ENCODE measurements at regions not wholly inside any gene's neighbourhood (a gene's known extent, or its start where the extent isn't known, plus 50 kb on each side); places are given as distances from the start of the nearest gene placed in this dataset.
A peak's percentile ranks its signal among the peaks of the same experiment; 100 is the strongest.
"Not testable (repeated sequence)": the region's sequence is repeated elsewhere in the genome, so short reads cannot be mapped to it uniquely, and the experiment has no call there.

- no peak for DNase-seq (ENCODE audit: low read depth in 2 of 2)
These were observed 108.7 kb downstream of the SUCLA2 start for GRCh38 chr13:47892374-47892773.

- no peak for DNase-seq (ENCODE audit: low read depth in 2 of 2)
These were observed 110.8 kb downstream of the SUCLA2 start for GRCh38 chr13:47890146-47890814.

DNA sequence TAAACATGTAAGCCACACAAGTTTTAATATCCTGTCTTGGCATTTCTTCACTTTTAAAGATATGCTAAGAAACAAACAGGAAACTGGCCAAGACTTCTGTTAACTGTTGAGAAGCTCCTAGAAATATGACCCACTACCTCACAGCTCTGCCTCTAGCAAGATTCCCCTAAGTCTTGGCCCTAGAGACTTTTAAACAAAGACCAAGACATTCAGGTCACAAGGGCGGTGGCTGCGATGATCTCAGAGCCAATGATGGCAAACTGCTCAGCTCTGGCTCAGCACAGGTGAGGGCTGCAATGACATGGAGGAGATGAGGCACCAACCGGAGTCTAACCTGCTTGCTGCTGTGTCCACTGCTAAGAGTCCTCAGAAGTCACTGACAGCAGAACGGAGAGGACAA, 114.8 kb downstream of the SUCLA2 start:
- DNase-seq (ENCODE audit: low read depth in 2 of 2), result no peak

DNA sequence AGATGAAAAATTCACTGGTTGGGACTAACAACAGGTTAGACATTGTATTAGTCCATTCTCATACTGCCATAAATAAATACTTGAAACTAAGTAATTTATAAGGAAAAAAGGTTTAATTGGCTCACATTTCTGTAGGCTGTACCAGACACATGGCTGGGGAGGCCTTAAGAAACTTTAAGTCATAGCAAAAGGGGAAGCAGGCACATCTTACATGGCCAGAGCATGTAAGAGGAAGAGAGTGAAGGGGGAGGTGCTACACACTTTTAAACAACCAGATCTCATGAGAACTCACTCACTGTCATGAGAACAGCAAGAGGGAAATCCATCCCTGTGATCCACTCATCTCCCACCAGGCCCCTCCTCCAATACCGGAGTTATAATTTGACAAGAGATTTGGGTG, 125.9 kb downstream of the SUCLA2 start:
- no peak for DNase-seq (ENCODE audit: low read depth in 2 of 2)

DNA sequence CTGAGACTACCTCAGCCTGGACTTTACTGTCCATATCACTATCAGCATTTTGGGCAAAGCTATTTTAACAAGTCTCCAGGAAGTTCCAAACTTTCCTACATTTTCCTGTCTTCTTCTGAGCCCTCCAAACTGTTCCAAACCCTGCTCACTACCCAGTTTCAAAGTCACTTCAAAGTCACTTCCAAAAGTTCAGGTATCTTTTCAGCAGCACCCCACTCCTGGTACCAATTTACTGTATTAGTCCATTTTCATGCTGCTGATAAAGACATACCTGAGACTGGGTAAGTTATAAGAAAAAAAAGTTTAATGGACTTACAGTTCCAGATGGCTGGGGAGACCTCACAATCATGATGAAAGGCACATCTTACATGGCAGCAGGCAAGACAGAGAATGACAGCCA, 127.1 kb downstream of the SUCLA2 start:
- DNase-seq (ENCODE audit: low read depth in 2 of 2), result not testable (repeated sequence)

GRCh38 chr13:47873319-47873718, 127.8 kb downstream of the SUCLA2 start:
- DNase-seq (ENCODE audit: low read depth in 2 of 2), result not testable (repeated sequence)

DNA sequence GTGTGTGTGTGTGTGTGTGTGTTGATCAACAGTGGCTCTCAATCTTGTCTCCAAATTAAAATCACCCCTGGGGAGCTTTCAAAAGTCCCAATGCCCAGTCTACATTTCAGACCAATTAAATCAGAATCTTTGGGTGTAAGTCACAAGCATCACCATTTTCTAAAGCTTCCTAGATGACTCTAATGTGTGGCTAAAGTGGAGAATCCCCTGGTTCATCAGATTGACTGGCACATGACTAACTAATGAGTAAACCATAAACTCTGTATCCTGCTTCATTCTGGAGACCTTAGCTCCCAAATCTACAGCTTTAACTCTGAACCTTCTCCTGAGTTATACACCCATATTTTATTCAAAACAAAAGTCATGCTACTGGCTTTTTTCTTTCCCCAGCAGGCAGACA, 131.3 kb downstream of the SUCLA2 start:
- no peak for DNase-seq (ENCODE audit: low read depth in 2 of 2)

DNA sequence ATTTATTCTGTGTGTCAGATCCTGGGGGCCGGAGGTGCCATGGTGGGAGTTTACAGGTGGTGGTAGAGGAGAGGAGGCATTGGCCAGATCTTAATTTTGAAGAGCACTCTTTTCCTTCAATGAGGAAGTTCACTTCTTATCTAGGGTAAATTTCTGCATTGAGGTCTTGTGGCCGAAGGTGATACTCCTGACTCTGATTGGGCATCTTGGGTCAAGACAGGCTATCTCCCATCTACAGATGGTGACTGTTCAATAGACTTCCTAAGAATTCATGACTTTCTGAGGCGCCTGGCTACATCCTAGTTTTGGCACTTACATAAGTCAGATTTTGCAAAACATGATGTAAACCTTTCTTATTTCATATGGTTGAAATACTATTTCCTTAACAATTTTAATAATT, 135.2 kb downstream of the SUCLA2 start:
- no peak for DNase-seq (ENCODE audit: low read depth in 2 of 2)

DNA sequence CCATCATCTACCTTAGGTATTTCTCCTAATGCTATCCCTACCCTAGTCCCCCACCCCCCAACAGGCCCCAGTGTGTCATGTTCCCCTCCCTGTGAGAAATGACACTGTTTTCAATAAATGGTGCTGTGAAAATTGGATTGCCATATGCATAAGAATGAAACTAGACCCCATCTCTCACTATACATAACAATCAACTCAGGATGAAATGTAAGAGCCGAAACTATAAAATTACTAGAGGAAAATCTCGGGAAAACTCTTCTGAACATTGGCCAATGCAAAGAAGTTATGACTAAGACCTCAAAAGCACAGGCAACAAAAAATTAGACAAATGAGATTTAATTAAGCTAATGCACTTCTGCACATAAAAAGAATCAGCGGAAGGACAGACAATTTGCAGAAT, 138.2 kb downstream of the SUCLA2 start:
- no peak for DNase-seq (ENCODE audit: low read depth in 2 of 2)

GRCh38 chr13:47859165-47859564, 141.9 kb downstream of the SUCLA2 start:
- no peak for DNase-seq (ENCODE audit: low read depth in 2 of 2)

GRCh38 chr13:47858042-47859025, 142.7 kb downstream of the SUCLA2 start:
- DNase-seq (ENCODE audit: low read depth in 2 of 2), result peak in 1 of 2 donors; percentile 2

GRCh38 chr13:47853236-47853635, 147.8 kb downstream of the SUCLA2 start:
- DNase-seq (ENCODE audit: low read depth in 2 of 2), result no peak

DNA sequence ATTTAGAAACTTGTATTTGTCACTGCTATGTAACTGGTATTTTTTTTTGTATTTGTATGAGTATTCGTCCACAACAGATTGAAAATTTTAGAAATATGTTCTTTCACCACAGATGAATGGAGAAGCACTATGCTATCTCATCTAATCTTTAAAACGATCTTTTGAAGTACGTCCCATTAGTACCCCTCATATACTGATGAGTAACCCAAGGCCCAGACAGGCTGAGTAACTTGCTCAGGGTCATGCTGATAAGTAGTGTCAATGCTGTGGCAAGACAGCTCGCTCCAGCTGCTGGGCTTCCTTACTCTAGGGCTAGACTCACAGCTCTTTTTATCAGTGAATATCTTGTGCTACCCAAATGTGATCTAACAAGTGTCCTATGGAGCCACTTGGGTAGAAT, 154.2 kb downstream of the SUCLA2 start:
- no peak for DNase-seq (ENCODE audit: low read depth in 2 of 2)

GRCh38 chr13:47845981-47846380, 155.1 kb downstream of the SUCLA2 start:
- DNase-seq (ENCODE audit: low read depth in 2 of 2), result no peak

- no peak for DNase-seq (ENCODE audit: low read depth in 2 of 2)
These were observed 158.1 kb downstream of the SUCLA2 start for GRCh38 chr13:47843005-47843404.

DNA sequence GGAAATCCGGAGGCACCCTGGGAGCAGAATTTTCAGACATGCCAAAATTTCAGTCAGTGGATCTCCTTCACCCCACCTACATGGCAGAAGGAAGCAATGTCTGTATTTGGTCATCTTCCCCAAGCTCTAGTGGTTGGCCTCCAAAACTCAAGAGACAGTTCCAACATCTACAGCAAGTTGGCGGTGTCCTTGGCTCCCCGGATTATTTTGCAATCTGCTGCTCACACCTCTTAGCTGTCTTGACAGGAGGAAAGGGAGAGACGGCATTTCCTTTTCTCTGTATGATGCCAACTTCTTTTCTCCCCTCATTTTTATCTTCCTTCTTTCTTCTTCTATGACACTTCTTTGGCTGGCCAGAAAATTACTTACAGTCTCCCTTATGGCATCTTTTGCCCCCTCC, 159.9 kb downstream of the SUCLA2 start:
- DNase-seq (ENCODE audit: low read depth in 2 of 2), result no peak

DNA sequence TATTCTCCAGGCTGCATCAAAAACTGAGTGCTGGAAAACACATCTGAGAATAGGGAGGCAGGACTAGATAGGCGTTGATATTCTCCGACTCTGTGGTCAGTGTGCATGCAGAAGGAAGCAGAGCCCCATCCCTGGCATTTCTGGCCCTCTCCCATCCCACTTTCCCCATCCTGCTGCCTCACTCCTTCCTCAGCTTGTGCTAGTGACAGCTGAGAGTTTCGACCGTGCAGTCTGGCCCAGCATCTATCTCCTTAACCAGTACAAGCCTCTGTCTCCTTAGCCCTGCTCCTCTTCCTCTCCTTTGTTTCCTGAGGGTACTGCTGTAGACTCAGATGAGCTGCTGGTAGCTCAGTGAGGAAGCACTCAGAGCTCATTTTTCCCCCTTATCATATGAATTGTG, 163.2 kb downstream of the SUCLA2 start:
- DNase-seq (ENCODE audit: low read depth in 2 of 2), result no peak

DNA sequence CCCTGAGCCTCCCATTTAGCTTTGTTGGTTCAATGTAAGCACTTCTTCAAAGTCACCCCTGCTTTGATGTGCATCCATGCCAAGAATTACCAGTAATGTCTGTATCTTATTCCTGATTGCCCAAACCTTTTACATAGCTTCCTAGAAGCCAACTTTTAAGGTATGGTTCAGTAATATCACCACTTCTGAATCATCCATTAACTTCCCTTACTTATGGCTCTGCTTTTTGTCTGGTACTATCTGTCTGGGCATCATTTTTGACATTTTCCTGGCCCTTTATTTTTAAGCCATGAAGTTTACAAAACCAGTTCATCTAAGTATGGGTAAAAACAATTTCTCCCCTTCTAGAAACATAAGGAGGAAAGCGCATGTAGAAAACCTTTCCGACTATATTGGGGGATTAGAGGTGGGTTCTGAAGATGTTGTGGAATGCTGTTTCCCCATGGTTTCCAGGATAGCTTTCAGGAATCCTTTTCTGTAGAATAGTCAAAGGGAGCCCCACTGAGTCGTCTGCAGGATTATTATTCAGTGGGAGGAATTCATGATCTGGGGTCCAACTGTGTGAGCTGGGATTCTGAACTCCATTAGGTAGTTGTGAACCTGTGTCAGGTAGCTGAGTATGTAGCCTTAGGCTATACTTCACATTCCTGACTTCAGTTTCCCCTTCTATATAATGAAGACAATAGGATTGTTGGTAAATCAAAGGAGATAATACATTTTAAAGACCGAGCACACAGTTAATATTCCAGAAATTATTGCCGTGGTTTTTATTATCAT, 163.8 kb downstream of the SUCLA2 start:
- DNase-seq (ENCODE audit: low read depth in 2 of 2), result no peak

- no peak for DNase-seq (ENCODE audit: low read depth in 2 of 2)
These were observed 165.4 kb downstream of the SUCLA2 start for GRCh38 chr13:47835470-47836228.

DNA sequence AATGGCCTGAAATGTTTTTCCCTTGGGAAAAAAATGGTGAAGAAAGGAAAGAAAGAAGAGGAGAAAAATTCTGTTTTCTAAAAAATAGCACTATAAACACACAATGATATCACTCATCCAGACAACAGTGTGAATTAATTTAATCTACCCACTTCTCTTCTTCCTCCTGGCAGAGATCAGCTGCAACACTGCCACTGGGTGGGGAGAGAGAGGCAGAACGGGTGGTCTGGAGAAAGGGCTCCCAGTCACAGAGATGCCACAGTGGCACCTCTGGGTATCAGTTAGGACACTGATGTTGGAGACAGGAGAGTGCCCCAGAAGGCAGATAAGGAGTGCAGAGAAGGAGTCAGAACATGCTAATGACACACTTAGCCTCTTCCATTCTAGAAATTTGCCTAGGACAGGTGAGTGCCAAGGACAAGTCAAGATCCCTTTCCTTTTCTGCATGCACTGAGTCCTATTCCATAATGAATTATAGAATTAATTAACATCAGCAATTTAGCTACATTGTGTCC, 168.6 kb downstream of the SUCLA2 start:
- DNase-seq (ENCODE audit: low read depth in 2 of 2), result no peak

GRCh38 chr13:47831265-47831664, 169.8 kb downstream of the SUCLA2 start:
- no peak for DNase-seq (ENCODE audit: low read depth in 2 of 2)

Data from dermis microvascular lymphatic vessel endothelial cell (primary cell).